Fibroblast of the aortic adventitia (primary cell): ENCODE measurements at regions not wholly inside any gene's neighbourhood (a gene's known extent, or its start where the extent isn't known, plus 50 kb on each side); places are given as distances from the start of the nearest gene placed in this dataset.

Source experiments
- DNase-seq: peaks from one replicate; pipeline ENCODE4 v3.0.0-alpha.2; 2010; ENCODE audit warnings: low read depth
- H3K4me3 ChIP-seq: 2 replicates; pipeline ENCODE4 v1.5.1; 2011; ENCODE audit warnings: low read depth, mild to moderate bottlenecking, control low read depth, low read length, moderate library complexity
- TF ChIP-seq, protein P1 (sequence below): IDR thresholded peaks from 2 replicates; pipeline ENCODE4 v1.5.1; 2011; ENCODE audit warnings: mild to moderate bottlenecking, low read length, control low read depth, inconsistent platforms; ENCODE audit not compliant: insufficient read depth

DNA sequence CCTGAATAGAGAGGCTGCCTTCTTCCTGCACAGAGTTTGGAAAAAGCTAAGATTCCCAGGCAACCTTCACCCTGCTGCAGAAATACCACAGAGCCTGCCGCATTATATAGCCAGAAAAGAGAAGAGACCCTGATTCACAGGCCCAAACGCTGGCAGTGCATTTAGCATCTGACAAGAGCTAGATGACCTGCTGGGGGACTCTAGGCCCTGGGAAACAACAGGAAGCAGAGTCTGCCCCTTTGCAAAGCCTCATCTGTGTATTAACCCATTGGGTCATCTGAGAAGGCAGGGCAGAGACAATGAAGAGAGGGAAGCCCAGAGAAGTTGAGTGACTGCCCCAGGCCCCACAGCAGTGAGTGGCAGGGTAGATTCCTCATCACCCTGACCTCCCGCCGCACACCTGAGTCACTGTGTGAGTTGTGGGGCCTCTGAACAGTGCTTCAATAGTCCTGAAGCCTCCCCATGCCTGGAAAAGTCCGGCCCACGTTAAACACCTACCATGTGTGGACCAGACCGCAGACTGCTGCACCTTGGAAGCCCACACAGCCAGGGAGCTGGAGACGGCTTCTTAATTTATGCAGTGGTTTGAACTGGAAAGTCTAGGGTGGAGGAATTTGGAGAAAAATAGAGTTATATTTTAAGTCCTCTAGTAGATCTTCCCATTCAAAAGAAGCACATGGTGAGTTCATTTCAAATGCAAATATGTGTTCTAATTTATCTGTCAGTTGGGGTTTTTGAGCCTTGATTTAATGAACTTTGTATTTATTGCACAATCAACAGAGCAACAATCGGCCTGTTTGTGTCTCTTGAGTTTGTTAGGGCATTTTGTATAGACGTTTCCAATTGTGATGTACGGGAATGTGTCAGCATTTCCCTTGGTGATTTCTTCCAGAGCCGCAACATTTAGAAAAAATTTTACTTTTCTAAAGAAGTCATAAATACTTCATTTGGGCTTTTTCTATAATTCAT, 80.4 kb upstream of the GPR26 start:
- no peak overlapping the region for H3K4me3 ChIP-seq
- TF ChIP-seq, protein P1, sequence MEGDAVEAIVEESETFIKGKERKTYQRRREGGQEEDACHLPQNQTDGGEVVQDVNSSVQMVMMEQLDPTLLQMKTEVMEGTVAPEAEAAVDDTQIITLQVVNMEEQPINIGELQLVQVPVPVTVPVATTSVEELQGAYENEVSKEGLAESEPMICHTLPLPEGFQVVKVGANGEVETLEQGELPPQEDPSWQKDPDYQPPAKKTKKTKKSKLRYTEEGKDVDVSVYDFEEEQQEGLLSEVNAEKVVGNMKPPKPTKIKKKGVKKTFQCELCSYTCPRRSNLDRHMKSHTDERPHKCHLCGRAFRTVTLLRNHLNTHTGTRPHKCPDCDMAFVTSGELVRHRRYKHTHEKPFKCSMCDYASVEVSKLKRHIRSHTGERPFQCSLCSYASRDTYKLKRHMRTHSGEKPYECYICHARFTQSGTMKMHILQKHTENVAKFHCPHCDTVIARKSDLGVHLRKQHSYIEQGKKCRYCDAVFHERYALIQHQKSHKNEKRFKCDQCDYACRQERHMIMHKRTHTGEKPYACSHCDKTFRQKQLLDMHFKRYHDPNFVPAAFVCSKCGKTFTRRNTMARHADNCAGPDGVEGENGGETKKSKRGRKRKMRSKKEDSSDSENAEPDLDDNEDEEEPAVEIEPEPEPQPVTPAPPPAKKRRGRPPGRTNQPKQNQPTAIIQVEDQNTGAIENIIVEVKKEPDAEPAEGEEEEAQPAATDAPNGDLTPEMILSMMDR: no peak
- DNase-seq: no peak

DNA sequence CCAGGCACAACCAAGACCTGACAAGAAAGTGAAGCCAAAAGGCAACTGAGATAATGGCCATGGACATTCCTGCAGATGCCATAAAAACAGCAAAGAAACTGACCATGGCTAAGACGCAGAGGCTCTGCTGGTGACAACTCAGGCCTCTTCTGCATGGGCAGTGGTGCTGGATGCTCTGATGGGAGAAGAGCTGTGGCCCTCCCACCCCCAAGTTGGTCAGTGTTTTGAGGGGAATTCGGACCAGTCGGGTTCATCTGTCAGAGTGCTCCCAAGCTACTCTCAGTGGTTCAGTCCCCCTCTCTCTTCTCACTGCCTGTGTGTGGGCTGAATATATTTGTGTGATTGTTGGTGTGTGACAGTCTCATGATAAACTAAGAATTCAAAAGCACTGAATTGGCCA, 79.0 kb upstream of the GPR26 start:
- H3K4me3 ChIP-seq: no peak overlapping the region
- TF ChIP-seq, protein P1: no peak
- no peak for DNase-seq

DNA sequence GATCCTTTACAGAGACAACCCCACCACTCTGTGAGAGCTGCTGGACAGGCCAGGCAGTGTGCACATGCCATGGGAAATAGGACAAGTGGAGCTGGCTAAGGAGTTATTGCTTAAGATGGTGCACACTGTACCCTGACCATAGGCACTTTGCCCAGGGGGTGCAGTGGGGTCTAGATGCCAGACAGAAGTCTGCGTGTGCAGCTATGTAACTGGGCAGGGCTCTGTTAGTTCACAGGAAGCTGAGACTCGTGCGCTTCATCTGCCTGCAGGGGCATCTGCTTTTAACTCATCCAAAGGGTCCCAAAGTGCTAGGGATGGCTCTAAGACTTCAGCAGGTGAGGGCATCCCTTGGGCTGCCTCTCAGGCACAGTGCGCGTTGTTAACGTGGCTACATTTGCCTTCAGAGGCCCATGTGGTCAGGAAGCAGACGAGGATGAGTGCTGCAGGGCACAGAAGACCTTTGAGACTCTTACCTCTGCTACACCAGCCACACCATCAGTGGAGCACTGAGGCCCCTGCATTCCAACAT, 77.7 kb upstream of the GPR26 start:
- TF ChIP-seq, protein P1: no peak
- no peak overlapping the region for H3K4me3 ChIP-seq
- DNase-seq: no peak

DNA sequence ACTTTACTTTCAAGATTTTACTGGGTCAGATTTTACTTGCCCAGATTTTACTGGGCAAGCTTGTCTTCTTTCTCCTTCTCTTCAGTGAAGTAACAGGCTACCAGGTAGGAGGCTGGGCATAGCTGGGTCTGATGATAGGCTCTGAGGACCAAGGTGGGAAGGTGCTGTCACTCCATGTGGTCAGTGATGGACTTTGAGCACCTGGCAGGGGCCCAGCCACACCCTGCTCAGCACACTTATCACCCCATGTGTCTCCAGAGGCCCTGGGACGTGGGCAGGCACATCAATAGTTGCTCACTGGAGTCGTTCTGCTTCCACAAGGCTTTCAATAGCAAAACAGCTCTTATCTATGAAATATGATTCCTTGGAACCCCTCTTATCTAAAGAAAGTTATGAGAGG, 70.5 kb upstream of the GPR26 start:
- H3K4me3 ChIP-seq: no peak overlapping the region
- no peak for DNase-seq
- TF ChIP-seq, protein P1: no peak

DNA sequence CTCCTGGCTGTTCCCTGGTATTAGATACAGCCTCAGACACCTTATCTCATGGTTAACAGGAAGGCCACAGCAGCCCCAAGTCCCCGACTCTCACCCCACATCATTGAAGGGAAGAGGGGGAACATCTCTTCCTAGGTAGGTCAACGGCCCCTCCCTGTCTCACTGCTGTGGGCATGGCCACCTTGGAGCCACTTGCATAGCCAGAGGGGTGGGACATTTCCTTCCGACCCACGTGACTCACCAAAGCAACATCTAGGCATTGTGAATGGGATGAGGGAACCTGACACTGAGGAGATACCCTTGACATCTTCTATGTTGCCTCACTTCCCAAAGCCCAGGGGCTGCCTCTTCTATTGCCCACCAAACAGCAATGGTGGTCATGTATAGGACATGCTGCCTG, 68.5 kb upstream of the GPR26 start:
- no peak overlapping the region for H3K4me3 ChIP-seq
- no peak for DNase-seq
- TF ChIP-seq, protein P1: no peak

DNA sequence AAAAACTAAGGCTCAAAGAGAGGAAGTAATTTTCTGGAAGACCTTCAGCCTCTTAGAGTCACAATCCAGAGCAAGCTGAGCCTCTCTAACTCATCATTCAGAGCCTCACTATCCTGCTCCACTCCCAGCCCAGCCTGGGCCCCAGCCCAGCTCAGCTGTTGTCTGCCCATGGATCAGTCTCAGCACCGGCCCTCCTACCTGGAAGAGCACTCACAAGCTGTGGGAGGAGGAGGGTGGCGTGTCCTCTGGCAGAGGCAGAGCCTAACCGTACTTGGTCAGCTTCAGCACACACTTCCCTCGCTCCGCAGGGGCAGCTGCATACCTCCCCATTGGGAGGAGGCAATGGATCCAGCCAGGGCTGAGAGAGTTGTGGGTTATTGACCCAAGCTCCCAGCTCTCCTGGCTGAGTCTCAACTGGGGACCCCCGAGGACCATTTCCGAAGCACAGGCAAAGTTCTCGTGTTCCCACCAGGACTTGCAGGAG, 66.7 kb upstream of the GPR26 start:
- TF ChIP-seq, protein P1: no peak
- DNase-seq: no peak
- H3K4me3 ChIP-seq: no peak overlapping the region
